NCI-H2227 (cell line): ENCODE measurements at regions not wholly inside any gene's neighbourhood (a gene's known extent, or its start where the extent isn't known, plus 50 kb on each side); places are given as distances from the start of the nearest gene placed in this dataset.
"Not testable (repeated sequence)": the region's sequence is repeated elsewhere in the genome, so short reads cannot be mapped to it uniquely, and the experiment has no call there.

ENCODE experiments used
- DNase-seq: peaks from one replicate; lab custom pipeline; 2025; ENCODE audit not compliant: unreplicated experiment; lab: John Stamatoyannopoulos, UW

DNA sequence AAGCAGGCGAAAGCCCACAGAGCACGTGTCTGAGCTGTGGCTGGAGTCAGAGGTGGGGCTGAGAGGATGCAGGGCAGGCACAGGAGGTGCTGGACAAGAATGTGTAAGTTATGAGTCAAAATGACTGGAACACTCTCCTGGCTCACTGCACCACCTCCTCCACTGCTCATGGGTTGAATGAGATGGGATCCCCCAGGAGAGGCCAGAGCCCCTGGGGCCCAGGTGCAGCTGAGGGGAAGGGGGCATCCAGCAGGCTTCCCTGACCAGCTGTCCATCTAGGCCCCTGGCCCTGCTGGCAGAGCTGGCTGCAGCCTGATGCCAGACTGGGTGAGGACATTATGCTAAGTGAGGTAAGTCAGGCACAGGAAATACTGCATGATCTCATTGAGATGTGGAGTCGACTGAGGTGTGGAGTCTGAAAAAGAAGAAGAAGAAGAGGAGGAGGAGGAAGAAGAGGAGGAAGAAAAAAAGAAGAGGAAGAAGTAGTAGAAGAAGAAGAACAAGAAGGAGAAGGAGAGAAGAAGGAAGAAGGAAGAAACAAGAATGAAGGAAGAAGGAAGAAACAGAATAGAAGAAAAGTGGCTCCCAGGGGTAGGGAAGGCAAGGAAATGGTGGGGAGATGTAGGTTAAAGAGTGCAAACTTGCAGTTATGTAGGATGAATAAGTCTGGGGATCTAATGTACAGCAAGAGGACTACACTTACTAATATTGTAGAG lies 747.4 kb downstream of the UQCRFS1 start:
- no peak for DNase-seq

DNA sequence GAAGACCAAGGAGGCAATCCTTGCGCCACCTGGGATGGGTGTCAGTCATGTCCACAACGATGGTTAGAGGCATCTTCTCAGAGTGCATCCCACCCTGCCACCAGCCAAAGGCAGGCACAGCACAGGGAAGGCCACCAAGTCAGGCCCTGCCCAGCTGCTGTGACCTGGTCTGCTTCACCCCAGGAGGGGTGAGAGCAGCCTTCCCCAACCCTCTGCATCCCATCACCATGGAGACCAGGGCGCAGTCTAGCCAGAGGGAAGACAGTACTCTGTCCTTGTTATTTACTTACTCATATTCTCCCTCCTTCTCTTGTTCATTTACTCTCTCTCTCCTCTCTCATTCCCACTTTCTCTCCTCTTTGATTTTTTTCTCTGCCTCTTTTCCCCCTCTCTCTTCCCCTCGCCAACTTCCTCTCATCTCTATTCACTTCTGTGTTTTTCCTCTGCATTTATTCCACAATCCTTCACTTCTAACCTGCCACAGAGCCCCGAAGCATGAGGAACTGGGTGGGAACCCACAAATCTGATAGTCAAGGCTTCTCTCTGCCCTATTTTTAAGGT lies 749.4 kb downstream of the UQCRFS1 start:
- no peak for DNase-seq

DNA sequence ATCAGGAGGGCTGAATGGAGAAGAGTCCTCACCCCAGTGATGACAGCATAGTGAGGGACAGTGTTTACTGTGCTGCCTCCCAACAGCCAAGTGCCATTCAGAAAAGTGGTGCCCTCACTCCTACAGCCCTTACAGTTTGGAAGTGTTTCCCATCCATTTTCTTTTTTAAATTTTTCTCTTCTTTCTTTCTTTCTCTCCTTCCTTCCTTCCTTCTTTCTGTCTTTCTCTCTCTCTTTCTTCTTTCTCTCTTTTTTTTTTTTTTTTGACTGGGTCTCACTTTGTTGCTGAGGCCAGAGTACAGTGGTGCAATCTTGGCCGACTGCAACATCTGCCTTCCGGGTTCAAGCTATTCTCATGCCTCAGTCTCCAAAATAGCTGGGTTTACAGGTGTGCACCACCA lies 755.3 kb downstream of the UQCRFS1 start:
- DNase-seq: no peak

DNA sequence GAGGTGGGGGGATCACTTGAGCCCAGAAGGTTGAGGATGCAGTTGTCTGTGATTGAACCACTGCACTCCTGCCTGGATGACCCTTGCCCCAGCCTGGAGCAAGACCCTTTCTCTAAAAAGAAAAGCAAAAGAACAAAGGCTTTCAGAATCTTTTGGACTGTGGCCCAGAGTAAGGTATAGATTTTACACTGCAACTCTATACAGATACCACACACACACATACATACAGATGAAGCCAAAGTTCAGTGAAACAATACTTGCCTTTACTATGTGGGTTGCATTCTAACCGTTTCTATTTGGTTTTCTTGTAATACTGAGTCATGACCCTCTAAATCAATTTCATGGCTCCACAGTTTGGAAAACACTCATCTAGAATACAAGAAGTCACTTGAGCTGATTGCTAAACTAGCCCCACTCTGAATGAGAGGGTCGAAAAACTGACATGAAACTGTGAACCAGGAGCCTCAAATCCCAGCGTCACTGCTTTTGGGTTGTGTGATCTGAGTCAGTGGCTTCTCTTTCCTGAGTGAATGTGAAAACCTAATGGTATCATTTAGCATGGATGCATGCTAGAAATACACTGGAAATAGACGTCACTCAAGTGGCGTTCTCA lies 756.1 kb downstream of the UQCRFS1 start:
- DNase-seq: no peak

DNA sequence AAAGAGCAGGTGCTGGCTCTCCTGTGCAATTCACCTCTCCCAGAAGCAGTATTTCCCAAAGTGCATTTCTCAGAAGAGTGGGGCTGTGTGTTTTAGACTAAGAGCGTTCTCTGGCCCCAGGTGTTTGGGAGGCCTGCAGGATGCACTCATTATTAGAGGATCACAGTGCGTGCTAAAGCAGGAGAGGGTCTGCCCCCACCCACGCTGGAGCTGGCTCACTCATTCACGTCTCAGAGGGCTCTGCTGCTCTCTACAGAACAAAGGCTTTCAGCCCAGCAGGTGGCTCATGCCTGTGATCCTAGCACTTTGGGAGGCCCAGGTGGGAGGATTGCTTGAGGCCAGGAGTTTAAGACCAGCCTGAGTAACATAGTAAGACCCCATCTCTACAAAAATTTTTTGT lies 756.7 kb downstream of the UQCRFS1 start:
- no peak for DNase-seq

DNA sequence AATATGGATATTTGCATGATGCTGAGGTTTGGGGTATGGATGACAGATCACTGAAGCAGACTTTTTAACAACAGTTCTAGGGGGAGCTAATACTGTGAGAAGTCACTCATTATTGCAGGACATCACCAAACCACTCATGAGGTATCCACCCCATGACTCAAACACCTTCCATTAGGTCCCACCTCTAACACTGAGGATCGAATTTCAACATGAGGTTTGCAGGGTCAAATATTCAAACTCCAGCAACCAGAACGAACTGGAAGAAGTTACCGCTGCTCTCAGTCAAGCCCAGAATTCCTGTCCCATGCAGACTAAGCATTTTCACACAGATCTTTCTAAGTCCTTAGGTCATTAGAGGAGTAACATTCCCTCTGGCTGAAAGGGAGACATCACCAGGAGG lies 758.9 kb downstream of the UQCRFS1 start:
- no peak for DNase-seq

DNA sequence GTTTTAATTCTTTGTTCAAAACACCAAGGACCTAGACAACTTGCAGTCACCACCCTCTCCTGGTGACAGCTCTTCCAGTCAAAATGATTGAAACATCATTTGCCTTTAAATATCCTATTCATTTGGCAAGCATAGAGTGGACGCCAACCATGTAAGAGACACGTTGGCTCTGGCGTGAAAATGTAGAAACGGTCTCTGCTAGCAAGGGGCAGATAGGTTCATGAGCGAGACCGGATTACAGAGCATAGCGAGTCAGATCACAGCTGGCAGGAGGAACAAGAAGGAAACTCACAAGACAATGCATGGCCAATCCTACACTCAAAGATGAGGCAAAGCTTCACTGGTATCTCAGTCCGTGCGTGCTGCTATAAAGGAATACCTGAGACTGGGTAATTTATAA lies 759.5 kb downstream of the UQCRFS1 start:
- no peak for DNase-seq

DNA sequence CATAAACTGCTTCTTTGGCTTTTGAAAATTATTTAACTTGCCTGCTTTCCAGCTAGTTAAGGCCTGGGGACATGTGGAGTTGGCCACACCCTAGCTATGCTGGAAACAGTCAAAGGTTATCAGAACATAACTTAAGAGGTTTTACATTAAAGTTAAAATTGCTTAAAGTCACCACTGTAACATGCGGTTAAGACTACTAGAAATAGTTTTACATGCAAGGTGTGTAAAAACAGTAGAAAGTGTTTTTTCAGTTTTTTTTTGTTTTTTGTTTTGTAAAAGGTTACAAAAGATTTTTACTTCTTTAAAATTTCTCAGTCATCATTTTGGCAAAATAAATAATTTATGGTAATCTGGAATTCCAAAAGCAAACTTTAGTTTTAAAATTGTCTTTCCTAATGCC lies 763.1 kb downstream of the UQCRFS1 start:
- DNase-seq: no peak

DNA sequence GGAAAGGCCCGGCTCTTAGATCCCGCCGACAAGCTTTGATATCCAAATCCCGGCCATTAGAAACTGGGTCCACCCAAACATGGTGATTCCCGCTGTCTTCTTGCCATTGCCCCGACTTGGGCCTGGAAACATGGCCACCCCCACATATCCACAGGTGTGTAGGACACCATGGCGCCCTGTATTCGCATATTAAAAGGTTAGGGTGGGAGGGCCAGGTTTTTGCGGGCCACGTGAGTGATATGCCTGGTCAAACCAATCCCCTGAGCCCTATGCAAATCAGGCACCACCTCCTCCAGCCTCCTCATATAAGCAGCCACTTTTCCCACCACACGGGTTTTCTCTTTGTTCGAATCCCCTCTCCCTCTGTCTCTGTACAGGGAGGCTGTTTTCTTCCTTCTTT lies 766.4 kb downstream of the UQCRFS1 start:
- no peak for DNase-seq

DNA sequence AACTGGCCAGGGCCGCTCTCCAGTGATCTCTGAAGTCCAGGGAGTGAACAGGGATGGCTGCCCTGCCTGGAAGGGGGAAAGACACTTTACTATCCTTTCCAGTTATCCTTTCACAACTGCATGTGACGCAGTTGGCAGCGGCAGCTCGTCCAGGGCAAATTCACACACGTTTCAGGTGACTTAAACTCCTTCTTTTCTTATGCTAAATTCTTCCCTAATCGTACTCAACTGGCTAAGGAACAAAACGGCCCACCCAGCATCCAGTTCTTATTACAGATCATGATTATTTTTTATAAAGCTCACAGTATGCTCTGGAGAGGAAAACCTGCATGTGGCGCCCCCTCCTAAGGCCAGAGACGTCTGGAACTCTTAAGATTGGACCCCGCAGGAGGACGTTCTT lies 767.1 kb downstream of the UQCRFS1 start:
- no peak for DNase-seq

DNA sequence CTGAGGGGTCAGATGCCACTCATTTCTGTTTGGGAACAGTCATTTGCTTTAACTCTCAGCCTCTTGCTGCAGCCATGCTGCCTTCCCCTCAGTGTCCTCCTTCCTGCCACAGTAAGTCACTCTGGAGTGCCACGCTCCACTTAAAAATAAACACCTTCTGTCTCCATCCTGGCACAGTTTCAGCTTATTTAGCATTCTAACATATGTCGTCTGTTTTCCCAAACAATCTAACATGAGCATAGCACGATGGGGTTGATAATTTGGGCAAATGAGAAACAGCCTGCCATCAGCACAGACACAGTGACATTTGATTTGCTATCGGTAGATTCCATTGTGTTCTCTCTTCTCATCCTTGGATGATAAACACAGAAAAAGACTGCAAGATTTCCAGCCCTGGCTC lies 768.6 kb downstream of the UQCRFS1 start:
- no peak for DNase-seq

DNA sequence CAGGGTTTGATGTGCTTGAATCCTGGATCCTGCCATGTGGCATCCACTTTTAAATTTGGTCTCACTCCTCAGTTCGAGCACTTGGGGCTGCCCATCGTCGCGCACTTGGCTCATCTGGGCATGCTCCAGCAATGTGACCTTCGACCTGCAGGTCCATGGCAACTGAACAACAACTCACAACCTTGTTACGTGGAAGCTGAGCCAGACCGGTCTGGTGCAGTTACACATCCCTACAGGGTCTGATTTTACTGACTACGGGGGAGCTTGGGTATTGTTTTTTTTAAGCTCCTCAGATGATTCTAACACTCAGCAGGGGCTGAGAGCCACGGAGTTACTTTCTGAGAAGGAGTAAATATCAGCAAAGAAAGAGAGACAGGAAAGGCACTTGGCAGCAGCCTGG lies 769.6 kb downstream of the UQCRFS1 start:
- DNase-seq: no peak

DNA sequence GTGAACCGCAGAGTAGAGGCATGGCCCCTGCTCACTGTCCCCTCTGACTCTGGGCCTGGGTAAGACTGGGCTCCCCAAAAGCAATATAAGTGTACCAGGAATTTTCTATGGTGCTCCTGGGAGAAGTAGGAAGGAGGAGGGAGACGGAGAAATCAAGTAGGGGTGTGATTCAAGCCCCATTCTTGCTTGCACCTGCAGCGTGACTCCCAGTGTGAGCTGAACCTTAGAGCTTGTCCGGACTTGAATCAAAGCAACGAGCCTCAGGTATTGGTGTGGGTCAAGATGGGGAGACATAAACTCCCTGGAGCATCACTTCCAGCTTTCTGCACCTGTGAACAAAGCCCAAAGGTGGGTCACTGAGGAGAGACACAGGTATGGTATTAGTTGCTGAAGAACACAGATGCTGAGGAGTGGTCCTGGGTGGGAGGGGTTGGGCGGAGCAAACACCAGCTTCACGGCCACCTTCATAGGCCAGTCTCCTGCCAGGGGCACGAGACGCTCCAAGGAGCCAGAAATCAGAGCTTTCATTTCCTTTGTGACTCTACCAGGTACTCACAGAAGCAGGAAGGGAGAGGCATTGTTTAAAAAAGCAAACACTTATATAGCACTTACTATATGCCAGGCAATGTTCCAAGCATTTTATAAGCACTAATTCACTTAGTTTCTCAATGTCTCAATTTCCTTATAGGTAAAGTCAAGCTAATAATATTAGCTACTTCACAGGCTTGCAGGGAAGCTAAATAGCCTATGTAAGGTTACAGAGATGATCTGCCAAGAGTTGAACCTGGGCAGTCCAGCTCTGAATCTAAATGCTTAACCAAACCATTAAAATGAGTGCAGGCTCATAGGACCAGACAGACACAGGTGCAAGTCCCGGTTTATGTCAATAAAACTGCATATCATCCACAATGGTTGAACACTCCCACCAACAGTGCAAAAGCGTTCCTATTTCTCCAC lies 775.3 kb downstream of the UQCRFS1 start:
- DNase-seq: no peak

DNA sequence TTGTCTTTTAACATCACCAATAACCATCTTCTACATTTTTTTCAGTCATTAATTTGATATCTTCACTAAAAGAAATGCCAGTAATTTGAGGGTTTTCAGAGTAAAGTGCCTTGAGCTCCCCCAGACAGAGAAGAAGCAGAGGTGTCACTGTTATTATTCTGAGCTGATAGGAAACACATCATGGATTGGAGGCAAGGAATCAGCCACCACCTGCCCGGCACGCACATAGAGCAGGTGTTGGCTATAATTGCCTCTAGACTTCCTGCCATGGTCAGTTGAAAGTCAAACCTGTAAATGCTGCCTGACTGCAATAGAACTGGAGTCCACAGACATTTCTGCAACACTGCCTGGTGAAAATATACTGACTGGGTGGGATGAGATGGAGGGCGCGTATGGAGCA lies 776.6 kb downstream of the UQCRFS1 start:
- no peak for DNase-seq

DNA sequence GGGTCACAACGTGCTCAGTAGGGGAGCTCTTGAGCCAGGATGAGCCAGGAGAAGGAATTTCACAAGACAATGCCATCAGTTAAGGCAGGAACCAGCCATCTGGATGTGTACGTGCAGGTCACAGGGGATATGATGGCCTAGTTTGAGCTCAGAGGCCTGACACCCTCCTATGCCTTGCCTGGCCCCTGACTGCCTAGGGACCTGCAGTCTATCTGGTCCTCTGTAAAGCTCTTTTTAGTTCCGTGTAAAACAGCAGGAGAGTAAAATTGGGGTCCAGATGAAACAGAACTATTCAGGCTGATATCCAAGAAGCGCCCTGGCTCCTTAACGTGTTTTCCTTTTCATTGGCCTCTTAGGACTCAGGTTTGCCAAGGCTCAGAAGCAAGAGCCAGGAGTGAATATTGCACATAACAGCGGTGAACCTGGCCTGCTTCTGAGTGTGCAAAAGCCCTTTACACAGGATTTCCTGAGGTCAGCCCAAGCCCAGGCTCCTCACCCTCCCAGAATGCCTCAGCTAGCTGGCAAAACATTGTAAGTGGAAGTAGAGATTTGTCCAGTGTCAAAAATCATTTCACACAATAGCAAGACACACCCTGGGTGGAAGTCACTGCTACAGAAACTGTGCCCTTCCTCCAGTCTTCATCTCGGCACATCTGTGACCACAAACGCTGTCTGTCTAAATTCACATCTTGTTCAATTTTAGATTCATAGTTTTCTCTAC lies 777.2 kb downstream of the UQCRFS1 start:
- DNase-seq: no peak

DNA sequence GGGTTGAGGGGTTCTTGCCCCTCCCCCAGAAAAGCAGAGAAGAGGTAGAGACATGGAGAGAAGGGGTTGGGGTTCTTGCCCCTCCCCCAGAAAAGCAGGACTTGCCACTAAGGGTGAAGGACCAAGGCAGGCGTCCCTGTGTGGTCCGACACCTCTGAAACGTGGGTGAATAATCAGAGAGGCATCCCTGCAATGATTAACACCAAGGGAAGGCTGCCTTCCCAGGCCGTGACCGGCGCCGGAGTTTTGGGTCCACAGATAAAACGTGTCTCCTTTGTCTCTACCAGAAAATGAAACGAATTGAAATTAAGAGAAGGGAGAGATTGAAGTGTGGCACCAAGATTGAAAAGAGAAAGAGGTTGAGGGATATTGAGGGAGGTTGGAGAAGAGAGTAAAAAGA lies 778.2 kb downstream of the UQCRFS1 start:
- not testable (repeated sequence) for DNase-seq

DNA sequence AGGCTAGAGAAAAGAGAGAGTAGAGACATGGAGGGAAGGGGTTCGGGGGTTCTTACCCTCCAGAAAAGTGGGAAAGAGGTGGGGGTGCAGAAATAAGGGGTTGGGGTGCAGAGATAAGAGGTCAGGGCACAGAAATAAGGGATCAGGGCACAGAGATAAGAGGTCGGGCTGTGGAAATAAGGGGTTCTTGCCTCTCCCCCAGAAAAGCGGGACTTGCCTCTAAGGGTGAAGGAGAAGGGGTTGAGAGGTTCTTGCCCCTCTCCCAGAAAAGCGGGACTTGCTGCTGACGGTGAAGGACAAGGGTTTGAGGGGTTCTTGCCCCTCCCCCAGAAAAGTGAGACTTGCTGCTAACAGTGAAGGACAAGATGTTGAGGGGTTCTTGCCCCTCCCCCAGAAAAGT lies 778.6 kb downstream of the UQCRFS1 start:
- not testable (repeated sequence) for DNase-seq

DNA sequence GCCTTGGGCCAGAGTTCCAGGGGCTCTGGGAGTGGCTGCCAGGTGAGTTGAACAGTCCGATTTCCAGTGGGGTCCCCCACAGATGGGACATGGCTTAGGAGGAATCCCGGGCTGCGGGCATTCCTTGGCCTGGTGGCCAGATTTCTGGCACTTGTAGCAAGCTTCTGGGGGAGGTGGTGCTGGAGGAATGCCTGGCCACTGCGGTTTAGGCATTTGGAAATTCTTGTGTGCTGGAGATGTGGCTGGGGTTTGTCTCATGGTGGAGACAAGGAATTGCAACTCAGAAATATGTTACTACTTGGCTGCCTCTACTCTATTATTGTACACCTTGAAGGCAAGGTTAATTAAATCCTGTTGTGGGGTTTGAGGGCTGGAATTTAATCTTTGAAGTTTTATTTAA lies 779.8 kb downstream of the UQCRFS1 start:
- not testable (repeated sequence) for DNase-seq

DNA sequence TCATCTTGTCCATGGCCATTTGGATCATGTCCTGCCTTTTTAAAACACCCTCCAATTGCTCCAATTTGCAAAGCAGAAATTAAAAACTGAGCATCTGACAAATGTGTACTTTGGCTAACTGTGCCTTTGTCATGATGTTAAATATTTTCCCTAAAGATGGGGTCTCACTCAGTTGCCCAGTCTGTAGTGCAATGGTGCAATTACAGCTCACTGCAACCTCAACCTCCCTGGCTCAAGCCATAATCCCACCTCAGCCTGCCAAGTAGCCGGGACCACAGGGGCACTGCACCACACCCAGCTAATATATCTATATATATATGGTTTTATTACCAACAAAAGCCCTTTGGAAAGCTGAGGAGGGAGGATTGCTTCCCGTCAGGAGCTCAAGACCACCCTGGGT lies 782.7 kb downstream of the UQCRFS1 start:
- no peak for DNase-seq

DNA sequence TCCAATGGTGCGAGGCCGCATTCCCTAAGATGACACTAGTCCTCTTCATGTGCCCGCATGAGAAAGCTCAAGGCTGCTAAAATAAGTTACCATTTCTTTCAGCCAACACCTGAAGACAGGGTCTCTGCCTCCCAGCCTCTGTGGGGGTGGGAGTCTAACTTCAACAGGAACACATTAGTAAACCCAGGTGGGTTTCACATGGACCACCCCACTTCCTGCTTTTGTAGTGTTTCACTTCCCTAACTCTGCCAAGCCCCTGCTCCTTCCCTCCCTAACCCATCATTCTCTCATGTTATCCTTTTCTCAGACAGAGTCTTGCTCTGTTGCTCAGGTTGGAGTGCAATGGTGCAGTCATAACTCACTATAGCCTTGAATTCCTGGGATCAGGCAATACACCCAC lies 783.6 kb downstream of the UQCRFS1 start:
- DNase-seq: no peak
